ENCODE measurements at regions not wholly inside any gene's neighbourhood (a gene's known extent, or its start where the extent isn't known, plus 50 kb on each side); places are given as distances from the start of the nearest gene placed in this dataset.

DNA sequence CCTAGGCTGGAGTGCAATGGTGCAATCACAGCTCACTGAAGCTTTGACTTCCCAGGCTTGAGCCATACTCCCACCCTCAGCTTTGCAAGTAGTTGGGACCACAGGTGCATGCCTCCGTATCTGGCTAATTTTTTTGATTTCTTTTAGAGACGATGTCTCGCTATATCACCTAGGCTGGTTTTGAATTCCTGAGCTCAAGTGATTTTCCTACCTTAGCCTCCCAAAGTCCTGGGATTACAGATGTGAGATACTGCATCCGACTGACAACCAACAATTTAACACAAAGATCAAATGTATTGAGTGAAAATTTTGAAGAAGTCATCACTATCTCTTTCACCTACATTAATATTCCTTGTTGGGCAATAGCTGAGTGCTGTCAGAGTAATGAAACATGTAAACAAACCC is 181.6 kb downstream of the MYCN start:
- TF ChIP-seq TAF1 (IDR thresholded peaks at IDR 0.05; ENCODE audit: borderline replicate concordance, insufficient read depth, low read length), result no peak
- TF ChIP-seq POLR2AphosphoS5 (IDR thresholded peaks at IDR 0.05; ENCODE audit: low read depth, low read length), result no peak
- TF ChIP-seq FOXP2 (optimal IDR thresholded peaks at IDR 0.05; ENCODE audit: borderline replicate concordance, extremely low read depth, extremely low read length, insufficient read depth), result no peak
- TF ChIP-seq REST (IDR thresholded peaks at IDR 0.05; ENCODE audit: insufficient read depth in 1 of 2, low read depth in 2 of 2, low read length in 2 of 2), result no peak
- no peak for TF ChIP-seq SIN3A (IDR thresholded peaks at IDR 0.05; ENCODE audit: borderline replicate concordance, insufficient read depth, low read length)

GRCh38 chr2:16121231-16121985 is 181.1 kb downstream of the MYCN start:
- TF ChIP-seq REST (IDR thresholded peaks at IDR 0.05; ENCODE audit: insufficient read depth in 1 of 2, low read depth in 2 of 2, low read length in 2 of 2), result no peak
- TF ChIP-seq POLR2AphosphoS5 (IDR thresholded peaks at IDR 0.05; ENCODE audit: low read depth, low read length), result no peak
- TF ChIP-seq SIN3A (IDR thresholded peaks at IDR 0.05; ENCODE audit: borderline replicate concordance, insufficient read depth, low read length), result no peak
- TF ChIP-seq FOXP2 (optimal IDR thresholded peaks at IDR 0.05; ENCODE audit: borderline replicate concordance, extremely low read depth, extremely low read length, insufficient read depth), result no peak
- no peak for TF ChIP-seq TAF1 (IDR thresholded peaks at IDR 0.05; ENCODE audit: borderline replicate concordance, insufficient read depth, low read length)

- TF ChIP-seq SIN3A (IDR thresholded peaks at IDR 0.05; ENCODE audit: borderline replicate concordance, insufficient read depth, low read length) (no peak), TAF1 (IDR thresholded peaks at IDR 0.05; ENCODE audit: borderline replicate concordance, insufficient read depth, low read length) (no peak), REST (IDR thresholded peaks at IDR 0.05; ENCODE audit: insufficient read depth in 1 of 2, low read depth in 2 of 2, low read length in 2 of 2) (no peak), FOXP2 (optimal IDR thresholded peaks at IDR 0.05; ENCODE audit: borderline replicate concordance, extremely low read depth, extremely low read length, insufficient read depth) (no peak), POLR2AphosphoS5 (IDR thresholded peaks at IDR 0.05; ENCODE audit: low read depth, low read length) (no peak)
These were observed 180.3 kb downstream of the MYCN start for GRCh38 chr2:16120591-16121180.

- TF ChIP-seq SIN3A (IDR thresholded peaks at IDR 0.05; ENCODE audit: borderline replicate concordance, insufficient read depth, low read length), result no peak
- TF ChIP-seq TAF1 (IDR thresholded peaks at IDR 0.05; ENCODE audit: borderline replicate concordance, insufficient read depth, low read length), result no peak
- no peak for TF ChIP-seq FOXP2 (optimal IDR thresholded peaks at IDR 0.05; ENCODE audit: borderline replicate concordance, extremely low read depth, extremely low read length, insufficient read depth)
- no peak for TF ChIP-seq POLR2AphosphoS5 (IDR thresholded peaks at IDR 0.05; ENCODE audit: low read depth, low read length)
- no peak for TF ChIP-seq REST (IDR thresholded peaks at IDR 0.05; ENCODE audit: insufficient read depth in 1 of 2, low read depth in 2 of 2, low read length in 2 of 2)
These were observed 179.4 kb downstream of the MYCN start for GRCh38 chr2:16119741-16120140.
